Astrocyte of the spinal cord (primary cell): ENCODE measurements at regions not wholly inside any gene's neighbourhood (a gene's known extent, or its start where the extent isn't known, plus 50 kb on each side); places are given as distances from the start of the nearest gene placed in this dataset.
"Not testable (repeated sequence)": the region's sequence is repeated elsewhere in the genome, so short reads cannot be mapped to it uniquely, and the experiment has no call there.

ENCODE experiments used
- DNase-seq: peaks from one replicate; pipeline ENCODE4 v3.0.0; 2011; ENCODE audit warnings: low read depth, low spot score
- H3K4me3 ChIP-seq: 2 replicates; pipeline ENCODE4 v1.5.1; 2011; ENCODE audit warnings: low read depth, mild to moderate bottlenecking, low read length, moderate library complexity
- in situ Hi-C: cut with HindIII; loops from 2 replicates; pipeline ENCODE4 v1.10.0; 2017; ENCODE audit warnings: low sequenced_read_pairs
- TF ChIP-seq, protein P1 (sequence below): IDR thresholded peaks from 2 replicates; pipeline ENCODE4 v1.5.1; 2012; ENCODE audit warnings: low read depth, mild to moderate bottlenecking, low read length, inconsistent platforms

DNA sequence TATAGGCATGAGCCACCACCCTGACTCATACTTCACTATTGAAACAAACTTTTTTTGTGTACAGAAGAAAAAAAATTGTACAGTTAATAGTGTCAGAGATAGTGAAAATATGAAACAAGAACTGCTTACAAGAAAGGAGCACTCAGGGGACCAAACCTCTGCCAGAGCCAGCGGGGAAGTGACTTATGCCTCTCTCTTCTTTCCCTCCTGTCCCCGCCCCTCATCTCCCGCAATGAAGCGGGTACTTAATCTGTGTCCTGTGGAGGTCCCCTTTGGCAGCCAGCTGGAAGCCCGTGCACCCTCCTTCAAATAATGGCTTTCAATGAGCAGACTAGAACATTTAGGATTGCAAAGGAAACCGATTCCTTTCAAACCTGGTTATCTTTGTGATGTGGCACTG is 51.5 kb downstream of the PPIAL4A start:
- H3K4me3 ChIP-seq, in situ Hi-C loops, DNase-seq: not testable (repeated sequence)

DNA sequence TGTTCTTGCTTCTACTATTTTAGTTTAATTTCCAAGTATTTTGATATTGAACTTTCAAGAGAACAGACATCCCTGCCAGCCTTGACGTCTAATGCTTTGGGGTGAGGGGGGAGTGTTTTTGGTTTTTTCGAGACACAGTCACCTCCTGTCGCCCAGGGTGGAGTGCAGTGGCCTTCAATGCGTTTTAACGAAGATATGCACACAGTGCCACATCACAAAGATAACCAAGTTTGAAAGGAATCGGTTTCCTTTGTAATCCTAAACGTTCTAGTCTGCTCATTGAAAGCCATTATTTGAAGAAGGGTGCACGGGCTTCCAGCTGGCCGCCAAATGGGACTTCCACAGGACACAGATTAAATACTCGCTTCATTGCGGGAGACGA is 52.3 kb downstream of the PPIAL4A start:
- in situ Hi-C loops = not testable (repeated sequence)
- peak overlapping the region; percentile 47 for H3K4me3 ChIP-seq

DNA sequence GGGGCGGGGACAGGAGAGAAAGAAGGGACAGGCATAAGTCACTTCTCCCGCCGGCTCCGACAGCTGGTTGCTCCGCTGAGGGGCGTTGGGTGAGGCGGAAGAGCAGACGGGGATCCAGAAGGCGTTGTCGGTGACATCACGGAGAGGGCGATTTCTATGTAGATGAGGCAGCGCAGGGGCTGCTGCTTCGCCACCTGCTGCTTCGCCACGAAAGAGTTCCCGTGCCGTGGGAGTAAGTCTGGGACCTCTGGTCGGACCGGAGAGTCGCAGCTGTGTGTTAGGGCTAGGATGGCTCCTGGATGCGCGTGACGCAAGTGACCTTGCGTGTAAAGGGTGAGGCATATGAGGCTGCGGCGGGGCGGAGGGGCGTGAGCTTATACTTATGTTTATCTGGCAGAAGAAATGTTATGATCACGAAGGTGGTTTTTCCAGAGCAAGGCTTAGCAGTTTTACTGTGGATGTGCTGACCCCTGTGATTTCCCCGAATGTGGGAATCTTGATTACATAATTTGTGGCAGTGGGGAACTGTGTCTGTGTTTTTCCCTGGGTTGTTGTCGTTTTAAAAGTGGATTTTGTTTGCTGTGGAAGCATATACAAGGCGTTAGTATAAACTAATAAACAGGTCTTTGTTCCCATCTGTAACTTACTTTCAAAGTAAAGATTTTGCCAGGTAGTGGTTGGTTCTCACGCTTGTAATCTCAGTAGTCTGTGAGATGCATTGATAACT is 52.8 kb downstream of the PPIAL4A start:
- in situ Hi-C loops = not testable (repeated sequence)
- peak; percentile 86 for DNase-seq
- peak overlapping the region; percentile 47 for H3K4me3 ChIP-seq

More for the DNA sequence above, 52.3 kb downstream of the PPIAL4A start:
- not testable (repeated sequence) for DNase-seq

DNA sequence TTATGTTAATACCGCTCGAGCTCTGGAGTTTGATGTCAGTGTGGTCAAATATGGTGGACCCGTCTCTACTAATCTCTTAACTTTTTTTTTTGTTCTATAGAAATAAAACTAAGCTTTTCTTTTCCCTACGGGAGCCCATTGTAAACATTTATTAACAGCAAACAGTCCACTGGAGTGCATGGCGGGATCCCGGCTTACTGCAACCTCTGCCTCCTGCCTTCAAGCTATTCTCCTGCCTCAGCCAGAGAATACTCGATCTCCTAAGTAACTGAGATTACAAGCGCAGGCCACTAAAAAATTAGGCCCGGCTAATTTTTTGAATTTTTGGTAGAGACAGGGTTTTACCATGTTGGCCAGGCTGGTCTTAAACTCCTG is 53.4 kb downstream of the PPIAL4A start:
- in situ Hi-C loops, H3K4me3 ChIP-seq, DNase-seq: not testable (repeated sequence)

DNA sequence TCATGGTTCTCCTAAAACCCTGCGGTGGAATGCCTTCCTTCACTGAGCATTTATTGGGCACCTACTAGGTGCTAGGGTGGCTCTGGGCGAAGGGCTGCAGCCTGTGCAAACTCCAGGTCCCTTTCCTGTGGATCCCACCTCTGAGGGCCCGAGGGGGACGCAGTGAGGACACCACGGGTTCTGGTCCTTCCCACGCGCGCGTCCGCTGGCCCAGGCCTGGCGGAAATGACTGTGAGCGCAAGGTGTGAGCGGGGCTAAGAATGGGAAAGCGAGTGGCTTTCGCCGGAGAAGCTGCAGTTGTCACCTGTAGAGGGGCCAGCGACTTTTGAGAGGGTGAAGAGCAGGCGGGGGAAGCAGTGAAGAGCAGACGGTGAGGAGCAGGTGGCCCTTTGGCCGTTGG is 55.1 kb downstream of the PPIAL4A start:
- H3K4me3 ChIP-seq, in situ Hi-C loops, DNase-seq: not testable (repeated sequence)

DNA sequence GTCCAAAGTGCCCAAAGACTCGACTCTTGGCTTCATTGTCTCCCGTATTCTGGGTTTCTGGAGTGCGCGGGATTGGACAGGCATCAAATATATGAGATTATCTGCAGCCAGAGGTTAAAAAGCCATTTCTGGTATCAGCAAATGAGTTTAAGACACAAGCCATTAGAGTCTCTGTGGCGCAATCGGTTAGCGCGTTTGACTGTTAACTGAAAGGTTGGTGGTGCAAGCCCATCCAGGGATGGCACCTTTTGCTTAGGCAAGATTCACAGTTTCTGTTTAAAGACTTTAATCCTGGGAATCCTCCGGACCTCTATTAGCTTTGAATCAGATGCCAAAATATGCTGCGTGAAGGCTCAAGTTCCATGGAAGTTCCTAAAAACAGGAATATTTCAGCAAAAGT is 55.6 kb downstream of the PPIAL4A start:
- H3K4me3 ChIP-seq, DNase-seq, in situ Hi-C loops: not testable (repeated sequence)

DNA sequence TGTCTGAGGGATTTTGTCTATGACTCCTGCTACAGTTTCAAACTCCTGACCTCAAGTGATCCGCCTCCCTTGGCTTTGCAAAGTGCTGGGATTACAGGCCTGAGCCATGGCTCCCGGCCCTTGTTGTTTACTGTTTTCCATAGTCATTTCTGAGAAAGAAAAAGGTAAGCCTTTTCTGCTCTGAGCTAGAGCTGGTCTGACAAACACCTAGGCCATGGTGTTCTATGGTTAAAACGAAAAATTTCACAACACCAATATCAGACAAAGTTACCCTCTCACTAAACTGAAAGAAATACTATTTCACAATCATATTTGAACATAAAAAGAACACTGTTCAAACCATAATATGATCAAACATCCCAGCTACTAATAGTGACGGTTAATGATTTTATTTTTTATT is 57.5 kb downstream of the PPIAL4A start:
- DNase-seq, H3K4me3 ChIP-seq, in situ Hi-C loops: not testable (repeated sequence)

DNA sequence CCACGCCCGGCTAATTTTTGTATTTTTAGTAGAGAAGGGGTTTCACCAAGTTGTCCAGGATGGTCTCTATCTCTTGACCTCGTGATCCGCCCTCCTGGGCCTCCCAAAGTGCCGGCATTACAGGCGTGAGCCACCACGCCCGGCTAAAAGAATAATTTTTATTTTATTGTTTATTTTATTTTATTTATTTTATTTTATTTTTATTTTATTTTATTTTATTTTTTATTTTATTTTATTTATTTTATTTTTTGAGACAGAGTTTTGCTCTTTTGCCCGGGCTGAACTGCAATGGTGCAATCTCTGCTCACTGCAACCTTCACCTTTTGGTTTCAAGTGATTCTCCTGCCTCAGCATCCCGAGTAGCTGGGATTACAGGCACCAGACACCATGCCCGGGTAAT is 60.2 kb downstream of the PPIAL4A start:
- in situ Hi-C loops, H3K4me3 ChIP-seq, DNase-seq: not testable (repeated sequence)

DNA sequence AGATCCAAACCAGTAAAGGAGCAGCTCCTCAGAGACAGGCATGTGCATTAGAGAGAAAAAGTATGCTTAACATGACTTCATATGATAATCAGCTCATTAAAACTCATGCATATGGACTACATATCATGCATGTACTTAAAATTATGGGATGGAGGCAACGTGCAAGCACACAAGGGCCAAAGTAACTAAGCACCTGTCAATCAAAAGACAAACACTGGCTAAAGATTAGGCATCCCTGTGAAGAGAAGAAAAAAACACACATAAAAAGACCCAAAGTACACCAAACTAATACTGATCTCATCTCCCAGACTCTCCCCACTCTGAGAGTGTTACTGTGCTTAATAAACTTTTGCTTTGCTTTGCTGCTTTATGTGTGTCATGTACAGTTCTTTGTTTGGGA is 61.1 kb downstream of the PPIAL4A start:
- DNase-seq, in situ Hi-C loops, H3K4me3 ChIP-seq: not testable (repeated sequence)

DNA sequence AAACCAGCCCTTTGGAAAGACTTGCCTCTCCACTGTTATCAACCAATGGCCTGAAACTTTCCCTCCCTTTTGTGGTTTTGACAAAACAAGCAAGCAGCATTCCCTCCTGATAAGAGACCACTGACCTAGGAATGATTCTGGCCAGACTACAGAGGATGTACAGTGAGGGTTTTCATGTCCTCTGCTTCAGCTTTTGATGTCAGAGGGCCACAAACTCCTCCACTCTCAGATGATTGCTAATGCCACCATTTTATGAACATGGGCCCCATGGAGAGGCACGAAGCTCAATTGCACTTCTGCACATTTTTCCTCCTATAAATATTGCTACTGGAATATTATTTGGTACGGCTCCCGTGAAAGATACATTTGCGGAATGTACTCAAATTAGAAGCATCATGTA is 61.5 kb downstream of the PPIAL4A start:
- H3K4me3 ChIP-seq, DNase-seq, in situ Hi-C loops: not testable (repeated sequence)

DNA sequence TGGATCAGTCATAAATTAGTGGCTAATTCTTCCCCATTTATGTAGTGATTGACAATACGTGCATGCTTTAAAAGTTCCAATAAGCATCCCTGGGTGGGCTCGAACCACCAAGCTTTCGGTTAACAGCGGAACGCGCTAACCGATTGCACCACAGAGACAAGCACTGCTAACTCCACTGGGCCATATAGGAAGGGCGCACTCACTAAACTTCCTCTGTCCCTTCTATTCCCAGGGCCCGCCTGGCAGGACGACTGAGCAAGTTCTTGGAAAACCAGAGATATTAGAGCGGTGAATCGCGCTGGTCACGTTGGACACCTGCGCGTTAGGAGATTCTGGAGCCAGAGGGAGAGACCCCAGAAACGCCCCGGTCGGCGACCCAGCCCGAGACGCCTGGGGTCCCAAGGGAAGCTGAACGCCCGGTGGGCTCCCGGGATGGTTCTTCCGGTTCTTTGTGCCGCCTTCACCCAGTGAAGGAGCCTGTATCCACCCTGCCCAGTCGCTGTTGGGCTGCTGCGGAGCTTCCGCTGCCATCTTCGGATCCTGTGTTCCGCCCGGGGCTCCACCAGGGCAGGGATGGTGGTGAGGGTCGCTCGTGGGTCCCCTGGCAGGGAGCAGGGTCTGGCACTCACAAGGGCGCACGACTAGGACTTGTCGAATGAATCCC is 62.8 kb downstream of the PPIAL4A start:
- H3K4me3 ChIP-seq = peak overlapping the region; percentile 22
- DNase-seq, in situ Hi-C loops: not testable (repeated sequence)

DNA sequence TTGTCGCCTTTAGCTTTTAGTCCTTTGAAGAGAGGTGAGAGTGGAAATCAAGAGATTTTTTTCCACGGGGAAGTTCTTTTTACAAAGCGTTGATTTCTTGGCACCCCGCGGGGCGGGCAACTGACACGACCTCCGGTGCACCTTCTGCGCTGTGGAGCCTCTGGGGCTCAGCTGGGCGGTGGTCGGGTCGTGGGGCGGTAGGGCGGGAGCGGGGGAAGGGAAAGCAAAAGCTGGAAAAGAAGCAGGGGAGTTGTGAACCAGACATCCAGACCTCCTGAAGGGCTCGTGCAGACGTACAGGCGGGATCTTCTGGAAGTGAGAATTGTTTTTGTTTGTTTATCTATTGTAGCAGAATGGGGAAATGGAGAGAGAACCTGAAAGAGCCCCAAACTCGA is 63.3 kb downstream of the PPIAL4A start:
- DNase-seq, H3K4me3 ChIP-seq, in situ Hi-C loops: not testable (repeated sequence)

DNA sequence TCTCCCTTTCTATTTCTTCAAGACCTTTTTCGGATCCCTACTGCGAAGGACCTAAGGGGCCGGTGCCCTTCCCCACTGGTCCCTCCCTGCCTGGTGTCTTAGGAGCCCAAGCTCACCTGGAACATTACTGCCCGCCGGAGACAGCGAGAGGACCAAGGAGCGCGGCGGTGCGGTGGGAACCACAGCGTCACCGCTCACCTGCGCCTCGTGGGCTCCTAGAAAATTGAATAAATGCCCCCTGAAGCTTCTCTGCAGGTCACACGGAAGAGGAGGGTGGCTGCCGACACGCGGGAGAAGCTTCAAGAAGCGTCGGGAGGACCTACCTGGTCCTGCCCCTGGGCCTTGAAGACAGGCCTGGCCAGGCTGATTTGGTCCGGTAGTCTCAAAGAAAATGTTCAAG is 65.2 kb downstream of the PPIAL4A start:
- H3K4me3 ChIP-seq = no peak overlapping the region
- in situ Hi-C loops = no loop called here
- TF ChIP-seq, protein P1, sequence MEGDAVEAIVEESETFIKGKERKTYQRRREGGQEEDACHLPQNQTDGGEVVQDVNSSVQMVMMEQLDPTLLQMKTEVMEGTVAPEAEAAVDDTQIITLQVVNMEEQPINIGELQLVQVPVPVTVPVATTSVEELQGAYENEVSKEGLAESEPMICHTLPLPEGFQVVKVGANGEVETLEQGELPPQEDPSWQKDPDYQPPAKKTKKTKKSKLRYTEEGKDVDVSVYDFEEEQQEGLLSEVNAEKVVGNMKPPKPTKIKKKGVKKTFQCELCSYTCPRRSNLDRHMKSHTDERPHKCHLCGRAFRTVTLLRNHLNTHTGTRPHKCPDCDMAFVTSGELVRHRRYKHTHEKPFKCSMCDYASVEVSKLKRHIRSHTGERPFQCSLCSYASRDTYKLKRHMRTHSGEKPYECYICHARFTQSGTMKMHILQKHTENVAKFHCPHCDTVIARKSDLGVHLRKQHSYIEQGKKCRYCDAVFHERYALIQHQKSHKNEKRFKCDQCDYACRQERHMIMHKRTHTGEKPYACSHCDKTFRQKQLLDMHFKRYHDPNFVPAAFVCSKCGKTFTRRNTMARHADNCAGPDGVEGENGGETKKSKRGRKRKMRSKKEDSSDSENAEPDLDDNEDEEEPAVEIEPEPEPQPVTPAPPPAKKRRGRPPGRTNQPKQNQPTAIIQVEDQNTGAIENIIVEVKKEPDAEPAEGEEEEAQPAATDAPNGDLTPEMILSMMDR = no peak
- no peak for DNase-seq

DNA sequence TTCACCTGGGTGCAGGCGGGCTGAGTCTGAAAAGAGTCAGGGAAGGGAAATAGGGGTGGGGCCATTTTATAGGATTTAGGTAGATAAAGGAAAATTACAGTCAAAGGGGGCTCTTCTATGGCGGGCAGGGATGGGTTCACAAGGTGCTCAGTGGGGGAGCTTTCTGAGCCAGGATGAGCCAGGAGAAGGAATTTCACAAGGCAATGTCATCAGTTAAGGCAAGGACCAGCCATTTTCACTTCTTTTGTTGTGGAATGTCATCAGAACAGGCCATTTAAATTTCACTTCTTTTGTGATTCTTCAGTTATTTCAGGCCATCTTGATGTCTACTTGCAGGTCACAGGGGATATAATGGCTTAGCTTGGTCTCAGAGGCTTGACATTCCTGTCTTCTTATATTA is 66.4 kb downstream of the PPIAL4A start:
- in situ Hi-C loops = not testable (repeated sequence)

DNA sequence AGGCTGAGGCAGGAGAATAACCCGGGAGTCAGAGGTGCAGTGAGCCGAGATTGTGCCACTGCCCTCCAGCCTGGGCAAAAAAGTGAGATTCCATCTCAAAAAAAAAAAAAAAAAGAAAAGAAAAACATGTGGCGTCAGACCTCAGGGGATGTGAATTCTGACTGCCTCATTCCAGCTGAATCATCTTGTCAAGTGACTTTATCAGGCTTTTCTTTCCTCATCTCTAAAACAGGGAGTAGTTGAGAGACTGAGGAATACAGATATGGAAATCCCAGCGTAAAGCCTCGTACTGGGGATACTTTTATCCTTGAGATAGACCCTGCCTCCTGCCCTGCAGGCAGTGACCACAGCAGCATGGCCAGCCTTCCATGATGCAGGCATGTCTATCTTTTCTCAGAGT is 76.4 kb downstream of the PPIAL4A start:
- in situ Hi-C loops, DNase-seq, H3K4me3 ChIP-seq: not testable (repeated sequence)

More for the DNA sequence above, 66.4 kb downstream of the PPIAL4A start:
- H3K4me3 ChIP-seq, DNase-seq: not testable (repeated sequence)

DNA sequence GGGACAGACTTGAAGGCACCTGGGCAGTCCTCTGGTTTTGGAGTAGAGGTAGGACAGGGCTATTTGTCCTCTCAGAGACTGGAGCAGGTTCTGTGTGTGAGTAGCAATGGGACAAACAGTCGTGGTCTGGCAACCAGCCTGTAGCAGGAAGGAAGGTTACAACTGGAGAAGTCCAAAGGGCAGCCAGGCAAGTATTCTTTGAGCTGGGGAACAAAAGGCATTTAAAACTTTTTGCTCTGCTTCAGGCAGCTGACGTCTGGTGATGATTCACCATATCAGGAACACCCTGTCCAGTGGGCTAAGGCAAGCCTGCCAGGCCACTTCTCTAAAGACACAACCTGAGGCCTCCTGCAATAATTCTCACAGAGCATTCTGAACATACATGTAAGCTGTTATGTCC is 83.3 kb downstream of the PPIAL4A start:
- in situ Hi-C loops, H3K4me3 ChIP-seq: not testable (repeated sequence)
- peak; percentile 43 for DNase-seq

DNA sequence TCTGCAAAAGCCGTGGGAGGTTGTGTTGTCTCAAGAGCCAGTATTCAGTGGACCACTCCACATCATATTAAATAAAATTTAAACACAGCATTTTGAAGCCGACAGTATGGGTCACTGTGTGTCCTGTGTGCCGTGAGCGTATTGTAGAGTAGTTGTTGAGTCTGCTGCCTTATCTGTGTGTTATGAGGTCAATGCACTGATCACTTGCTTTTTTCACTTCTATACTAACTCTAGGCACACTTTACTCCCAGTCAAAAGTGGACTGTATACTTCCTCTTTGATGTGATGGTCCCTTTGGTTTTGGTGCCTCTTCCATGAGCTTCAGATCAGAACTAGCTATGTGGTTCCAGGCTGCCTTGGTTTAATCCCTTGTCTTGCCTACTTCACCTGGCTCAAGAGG is 84.3 kb downstream of the PPIAL4A start:
- in situ Hi-C loops, DNase-seq, H3K4me3 ChIP-seq: not testable (repeated sequence)
